Heart right ventricle (tissue), 16 donors: ENCODE measurements at regions not wholly inside any gene's neighbourhood (a gene's known extent, or its start where the extent isn't known, plus 50 kb on each side); places are given as distances from the start of the nearest gene placed in this dataset.
"Not testable (repeated sequence)": the region's sequence is repeated elsewhere in the genome, so short reads cannot be mapped to it uniquely, and the experiment has no call there.

Experiments used
- ATAC-seq, 8 donors: fragments of 200-7000 bp; cut with Tn5 transposase; one replicate each; pipeline ENCODE4 v1.9.1; 2020; ENCODE audit warnings: mild to moderate bottlenecking in 8 of 8, moderate library complexity in 8 of 8, moderate number of reproducible peaks in 1 of 8
- DNase-seq, 2 donors: peaks; one replicate each; pipeline ENCODE4 v3.0.0-alpha.2; 2020
- H3K27ac ChIP-seq, 10 donors: fragments of 200-600 bp; sonication (generic) in 2 of 10; one replicate each; pipeline versions ENCODE4 v1.5.0 to v1.8.0; 2020 to 2022; ENCODE audit warnings: mild to moderate bottlenecking in 3 of 10
- H3K27me3 ChIP-seq, 7 donors: fragments of 200-600 bp; one replicate each; pipeline ENCODE4 v1.8.0; 2021 to 2022; ENCODE audit warnings: mild to moderate bottlenecking in 2 of 7
- H3K36me3 ChIP-seq, 9 donors: fragments of 200-600 bp; sonication (generic) in 1 of 9; one replicate each; pipeline versions ENCODE4 v1.5.0 to v1.8.0; 2020 to 2022; ENCODE audit warnings: mild to moderate bottlenecking in 2 of 9
- H3K4me1 ChIP-seq, 9 donors: fragments of 200-600 bp; sonication (generic) in 1 of 9; one replicate each; pipeline versions ENCODE4 v1.5.0 to v1.8.0; 2020 to 2022; ENCODE audit warnings: mild to moderate bottlenecking in 4 of 9
- H3K4me3 ChIP-seq, 10 donors: fragments of 200-600 bp; sonication (generic) in 2 of 10; one replicate each; pipeline versions ENCODE4 v1.5.0 to v1.8.0; 2020 to 2022; ENCODE audit warnings: mild to moderate bottlenecking in 7 of 10, moderate library complexity in 2 of 10
- H3K9me3 ChIP-seq, 11 donors: fragments of 200-600 bp in 10 of 11; sonication (generic) in 2 of 11; one replicate each; pipeline versions ENCODE4 v1.5.0 to v1.8.0; 2013 to 2022; ENCODE audit warnings: mild to moderate bottlenecking in 2 of 11, control low read depth in 1 of 11, moderate library complexity in 1 of 11
- CTCF ChIP-seq, 9 donors: fragments of 200-600 bp; sonication (generic) in 2 of 9; IDR thresholded peaks; one replicate each; pipeline versions ENCODE4 v1.5.0 to v1.8.0; 2021 to 2022; ENCODE audit warnings: antibody characterized with exemption in 9 of 9, mild to moderate bottlenecking in 5 of 9, moderate library complexity in 1 of 9
- WGBS, 2 donors: extraction: QIAGEN DNeasy Blood & Tissue Kit; methylation state at CpG; one replicate each; pipeline ENCODE4 v1.1.7; 2013; ENCODE audit warnings: inconsistent platforms in 1 of 2; 5-methylcytosine and 5-hydroxymethylcytosine counted together
- intact Hi-C, 10 donors: fragments of 100-400 bp; cut with DNase I; formaldehyde crosslinking; loops; one replicate each; pipeline versions ENCODE4 v1.11.1 to v1.14.2; 2022
- donor health status: Arrhythmogenic right ventricular cardiomyopathy.
- donor health status: ischemic (EF 13 %, LVEDD 7.1; RV severe dilation, severe dysfunction).
- donor health status: healthy with polysubstance abuse.
- donor health status: DM: no; HTN: yes; CAD: no.
- donor health status: DM: no; HTN: no; CAD: no.
- donor health status: ischemic (EF 25% LVEDD 6.9; RV normal size, moderate dysfunction).
- donor health status: ischemic (EF 25% LVEDD 5.7; RV mildly dilated, moderate dysfunction).
- donor health status: healthy.
- donor health status: DM: yes; HTN: yes; CAD: no.
- donor health status: Ischemic cardiomyopathy.
- donor health status: ischemic (EF 35%, LVEDD 5.7; RV mildly dilated, moderate dysfunction).
- donor health status: nonischemic (EF 11% LVEDD 7.7; RV severe dilation, severe dysfunction).
- donor health status: DM: yes; HTN: yes; CAD: no.
- donor health status: PGD.
- donor health status: ischemic (EF 29% LVEDD 5.4; RV normal size, mild dysfunction).
- donor health status: nonischemic (EF 23%, LVEDD 6.1; RV moderate dilation, normal function).

GRCh38 chr10:57562211-57562610 lies 705.5 kb downstream of the IPMK start:
- Histone ChIP-seq H3K4me1 (no peaks in the 10 kb centered on the region), H3K36me3 (no peaks in the 10 kb centered on the region), H3K27me3 (no peaks in the 10 kb centered on the region), H3K9me3 (peaks cover 0 to 13% (median 0%) of the 10 kb centered on the region in 11 donors), H3K27ac (no peak overlapping the region), H3K4me3 (no peak overlapping the region)
- ATAC-seq (no peak), DNase-seq (no peak)
- TF ChIP-seq CTCF (IDR thresholded peaks at IDR 0.05) = no peak
- intact Hi-C loops = no loop called here

- H3K27me3 ChIP-seq, H3K27ac ChIP-seq, H3K4me1 ChIP-seq, ATAC-seq, intact Hi-C loops, DNase-seq, H3K36me3 ChIP-seq, H3K4me3 ChIP-seq: not testable (repeated sequence)
- 83 to 87% methylated on average over 5 of the region's 5 CpGs for WGBS, 2 donors
- peaks cover 0 to 20% (median 0%) of the 10 kb centered on the region in 11 donors for H3K9me3 ChIP-seq
Observed at GRCh38 chr10:57551774-57552173, 715.9 kb downstream of the IPMK start.

- intact Hi-C loops = no loop called here
Observed at GRCh38 chr10:57535306-57535705, 732.4 kb downstream of the IPMK start.

GRCh38 chr10:57513637-57514036 lies 754.1 kb downstream of the IPMK start:
- H3K36me3 ChIP-seq = no peaks in the 10 kb centered on the region
- ATAC-seq (no peak), DNase-seq (no peak)
- no peak overlapping the region for H3K4me3 ChIP-seq
- intact Hi-C loops = no loop called here
- no peaks in the 10 kb centered on the region for H3K27me3 ChIP-seq
- 82 to 84% methylated on average over 9 of the region's 9 CpGs for WGBS, 2 donors
- H3K27ac ChIP-seq = no peak overlapping the region
- TF ChIP-seq CTCF (IDR thresholded peaks at IDR 0.05) = no peak
- H3K9me3 ChIP-seq = peaks cover 0 to 23% (median 0%) of the 10 kb centered on the region in 11 donors
- H3K4me1 ChIP-seq = no peaks in the 10 kb centered on the region

More at GRCh38 chr10:57535306-57535705, 732.4 kb downstream of the IPMK start:
- no peaks in the 10 kb centered on the region for H3K4me1 ChIP-seq
- WGBS, 2 donors = 67 to 72% methylated on average over 3 of the region's 3 CpGs
- ATAC-seq (no peak), DNase-seq (no peak)
- H3K4me3 ChIP-seq = no peak overlapping the region
- TF ChIP-seq CTCF (IDR thresholded peaks at IDR 0.05) = no peak
- peaks cover 0 to 4% (median 0%) of the 10 kb centered on the region in 11 donors for H3K9me3 ChIP-seq
- no peaks in the 10 kb centered on the region for H3K27me3 ChIP-seq
- H3K36me3 ChIP-seq = no peaks in the 10 kb centered on the region
- no peak overlapping the region for H3K27ac ChIP-seq

GRCh38 chr10:57507788-57508187 lies 759.9 kb downstream of the IPMK start:
- ATAC-seq = no peak
- DNase-seq = no peak
- H3K27me3 ChIP-seq = no peaks in the 10 kb centered on the region
- 69 to 73% methylated on average over 5 of the region's 5 CpGs for WGBS, 2 donors
- H3K4me1 ChIP-seq = no peaks in the 10 kb centered on the region
- H3K36me3 ChIP-seq = no peaks in the 10 kb centered on the region
- no peak for TF ChIP-seq CTCF (IDR thresholded peaks at IDR 0.05)
- intact Hi-C loops = no loop called here
- no peak overlapping the region for H3K27ac ChIP-seq
- no peak overlapping the region for H3K4me3 ChIP-seq
- H3K9me3 ChIP-seq = peaks cover 0 to 16% (median 0%) of the 10 kb centered on the region in 11 donors
